NCI-H1092 treated with DMSO at 0.1 percent for 48 hours (cell line): ENCODE measurements at regions not wholly inside any gene's neighbourhood (a gene's known extent, or its start where the extent isn't known, plus 50 kb on each side); places are given as distances from the start of the nearest gene placed in this dataset.
"Not testable (repeated sequence)": the region's sequence is repeated elsewhere in the genome, so short reads cannot be mapped to it uniquely, and the experiment has no call there.

Experiments
- DNase-seq: peaks from one replicate; lab custom pipeline; 2025; lab: John Stamatoyannopoulos, UW

GRCh38 chr18:42545825-42546224 is 569.7 kb downstream of the RIT2 start:
- no peak for DNase-seq

GRCh38 chr18:42548493-42548892 is 567.0 kb downstream of the RIT2 start:
- DNase-seq, result no peak

GRCh38 chr18:42549596-42549995 is 565.9 kb downstream of the RIT2 start:
- DNase-seq, result no peak

GRCh38 chr18:42552559-42552958 is 562.9 kb downstream of the RIT2 start:
- DNase-seq, result not testable (repeated sequence)

GRCh38 chr18:42559069-42559690 is 556.3 kb downstream of the RIT2 start:
- DNase-seq, result no peak

- no peak for DNase-seq
Observed at GRCh38 chr18:42561521-42561920, 554.0 kb downstream of the RIT2 start.

- no peak for DNase-seq
Observed at GRCh38 chr18:42563995-42564394, 551.5 kb downstream of the RIT2 start.

GRCh38 chr18:42564761-42565160 is 550.7 kb downstream of the RIT2 start:
- DNase-seq, result no peak

GRCh38 chr18:42568773-42569172 is 546.7 kb downstream of the RIT2 start:
- DNase-seq, result no peak

GRCh38 chr18:42574871-42575270 is 540.6 kb downstream of the RIT2 start:
- DNase-seq, result peak; percentile 91

GRCh38 chr18:42576124-42576523 is 539.4 kb downstream of the RIT2 start:
- no peak for DNase-seq

- no peak for DNase-seq
Observed at GRCh38 chr18:42578792-42579191, 536.7 kb downstream of the RIT2 start.

- no peak for DNase-seq
Observed at GRCh38 chr18:42582266-42582665, 533.2 kb downstream of the RIT2 start.

GRCh38 chr18:42583283-42583731 is 532.2 kb downstream of the RIT2 start:
- DNase-seq, result no peak

GRCh38 chr18:42586601-42587000 is 528.9 kb downstream of the RIT2 start:
- DNase-seq, result no peak

- no peak for DNase-seq
Observed at GRCh38 chr18:42588786-42589185, 526.7 kb downstream of the RIT2 start.

- no peak for DNase-seq
Observed at GRCh38 chr18:42604820-42605219, 510.7 kb downstream of the RIT2 start.

GRCh38 chr18:42606886-42607495 is 508.5 kb downstream of the RIT2 start:
- no peak for DNase-seq

GRCh38 chr18:42611134-42611533 is 504.4 kb downstream of the RIT2 start:
- no peak for DNase-seq

- DNase-seq, result peak; percentile 96
Observed at GRCh38 chr18:42614619-42615293, 500.7 kb downstream of the RIT2 start.

GRCh38 chr18:42617221-42617620 is 498.3 kb downstream of the RIT2 start:
- peak; percentile 43 for DNase-seq

GRCh38 chr18:42619771-42620170 is 495.7 kb downstream of the RIT2 start:
- DNase-seq, result no peak

GRCh38 chr18:42620657-42621056 is 494.8 kb downstream of the RIT2 start:
- no peak for DNase-seq
